ENCODE measurements at regions not wholly inside any gene's neighbourhood (a gene's known extent, or its start where the extent isn't known, plus 50 kb on each side); places are given as distances from the start of the nearest gene placed in this dataset.

GRCh38 chr2:217256251-217256650 is 396.4 kb upstream of the TNP1 start (continued):
- TF ChIP-seq ZNF462 (CRISPR knock-in tag; IDR thresholded peaks at IDR 0.05) (no peak), EZH2 (IDR thresholded peaks at IDR 0.05; ENCODE audit: low read depth, unreplicated experiment) (no peak)

GRCh38 chr2:217254111-217254510 is 394.2 kb upstream of the TNP1 start:
- ATAC-seq (no peak), DNase-seq (ENCODE audit: low spot score) (no peak)
- Histone ChIP-seq H3K79me2 (replicated peaks; ENCODE audit: insufficient read depth) (no peaks in the 10 kb centered on the region), H3K4me2 (no peak overlapping the region), H2AFZ (no peak overlapping the region), H3F3A (replicated peaks; ENCODE audit: low read depth) (no peaks in the 10 kb centered on the region), H3K27ac (ENCODE audit: low read depth) (no peak overlapping the region), H3K4me1 (ENCODE audit: insufficient read depth) (peaks cover 7% of the 10 kb centered on the region; the same call in 1 of the 2 replicates), H3K4me3 (no peak overlapping the region), H3K27me3 (ENCODE audit: insufficient read depth) (no peaks in the 10 kb centered on the region), H3K36me3 (ENCODE audit: insufficient read depth) (no peaks in the 10 kb centered on the region), H4K20me1 (replicated peaks; ENCODE audit: insufficient read depth) (no peaks in the 10 kb centered on the region), H3K9me2 (ENCODE audit: insufficient read depth) (no peaks in the 10 kb centered on the region)
- Mint-ChIP-seq H3K4me1 (peaks cover 8% of the 10 kb centered on the region; the same call in 2 of the 3 replicates), H3K27ac (no peak overlapping the region), H3K9me3 (no peaks in the 10 kb centered on the region), H3K27me3 (ENCODE audit: insufficient read depth, low read depth, poor library complexity) (peaks cover 8% of the 10 kb centered on the region), H3K36me3 (ENCODE audit: low read depth) (no peaks in the 10 kb centered on the region), H3K4me3 (no peak overlapping the region)
- TF ChIP-seq ZNF462 (CRISPR knock-in tag; IDR thresholded peaks at IDR 0.05), result no peak
- TF ChIP-seq ZNF114 (CRISPR knock-in tag; IDR thresholded peaks at IDR 0.05), result no peak
- TF ChIP-seq ETS1 (IDR thresholded peaks at IDR 0.05), result no peak
- no peak for TF ChIP-seq EZH2phosphoT487 (IDR thresholded peaks at IDR 0.05; ENCODE audit: unreplicated experiment)
